HEK293 (cell line): ENCODE measurements at regions not wholly inside any gene's neighbourhood (a gene's known extent, or its start where the extent isn't known, plus 50 kb on each side); places are given as distances from the start of the nearest gene placed in this dataset.

ENCODE experiments used
- MEIS1 ChIP-seq: sonication (generic); formaldehyde crosslinking; IDR thresholded peaks from 2 replicates; pipeline ENCODE4 v1.8.1; 2022; ENCODE audit warnings: missing genetic modification reagents, mild to moderate bottlenecking, borderline replicate concordance
- PATZ1 ChIP-seq: fragments of 450-650 bp; formaldehyde crosslinking; IDR thresholded peaks from 2 replicates; pipeline ENCODE4 v1.5.1; 2016; ENCODE audit warnings: missing biosample characterization, missing genetic modification characterization
- YY1 ChIP-seq: fragments of 450-650 bp; formaldehyde crosslinking; IDR thresholded peaks from 2 replicates; pipeline ENCODE4 v1.5.1; 2018; ENCODE audit warnings: missing biosample characterization, missing genetic modification characterization
- ZBTB1 ChIP-seq: fragments of 450-650 bp; formaldehyde crosslinking; IDR thresholded peaks from 2 replicates; pipeline ENCODE4 v1.5.1; 2016; ENCODE audit warnings: missing biosample characterization, missing genetic modification characterization
- ZNF350 ChIP-seq: fragments of 450-650 bp; formaldehyde crosslinking; IDR thresholded peaks from 2 replicates; pipeline ENCODE4 v1.5.0; 2017; ENCODE audit warnings: missing biosample characterization, mild to moderate bottlenecking, missing genetic modification characterization
- ZNF521 ChIP-seq: fragments of 450-650 bp; formaldehyde crosslinking; IDR thresholded peaks from 2 replicates; pipeline ENCODE4 v1.5.1; 2017; ENCODE audit warnings: missing biosample characterization, mild to moderate bottlenecking, missing genetic modification characterization
- TF ChIP-seq, protein P1 (sequence below): fragments of 450-650 bp; formaldehyde crosslinking; IDR thresholded peaks from 2 replicates; pipeline ENCODE4 v1.5.1; 2016; ENCODE audit warnings: missing biosample characterization, missing genetic modification characterization
- TF ChIP-seq, protein P2 (sequence below): fragments of 450-650 bp; formaldehyde crosslinking; IDR thresholded peaks from 2 replicates; pipeline ENCODE4 v1.5.1; 2016; ENCODE audit warnings: missing biosample characterization, missing genetic modification characterization

- TF ChIP-seq, protein P1, sequence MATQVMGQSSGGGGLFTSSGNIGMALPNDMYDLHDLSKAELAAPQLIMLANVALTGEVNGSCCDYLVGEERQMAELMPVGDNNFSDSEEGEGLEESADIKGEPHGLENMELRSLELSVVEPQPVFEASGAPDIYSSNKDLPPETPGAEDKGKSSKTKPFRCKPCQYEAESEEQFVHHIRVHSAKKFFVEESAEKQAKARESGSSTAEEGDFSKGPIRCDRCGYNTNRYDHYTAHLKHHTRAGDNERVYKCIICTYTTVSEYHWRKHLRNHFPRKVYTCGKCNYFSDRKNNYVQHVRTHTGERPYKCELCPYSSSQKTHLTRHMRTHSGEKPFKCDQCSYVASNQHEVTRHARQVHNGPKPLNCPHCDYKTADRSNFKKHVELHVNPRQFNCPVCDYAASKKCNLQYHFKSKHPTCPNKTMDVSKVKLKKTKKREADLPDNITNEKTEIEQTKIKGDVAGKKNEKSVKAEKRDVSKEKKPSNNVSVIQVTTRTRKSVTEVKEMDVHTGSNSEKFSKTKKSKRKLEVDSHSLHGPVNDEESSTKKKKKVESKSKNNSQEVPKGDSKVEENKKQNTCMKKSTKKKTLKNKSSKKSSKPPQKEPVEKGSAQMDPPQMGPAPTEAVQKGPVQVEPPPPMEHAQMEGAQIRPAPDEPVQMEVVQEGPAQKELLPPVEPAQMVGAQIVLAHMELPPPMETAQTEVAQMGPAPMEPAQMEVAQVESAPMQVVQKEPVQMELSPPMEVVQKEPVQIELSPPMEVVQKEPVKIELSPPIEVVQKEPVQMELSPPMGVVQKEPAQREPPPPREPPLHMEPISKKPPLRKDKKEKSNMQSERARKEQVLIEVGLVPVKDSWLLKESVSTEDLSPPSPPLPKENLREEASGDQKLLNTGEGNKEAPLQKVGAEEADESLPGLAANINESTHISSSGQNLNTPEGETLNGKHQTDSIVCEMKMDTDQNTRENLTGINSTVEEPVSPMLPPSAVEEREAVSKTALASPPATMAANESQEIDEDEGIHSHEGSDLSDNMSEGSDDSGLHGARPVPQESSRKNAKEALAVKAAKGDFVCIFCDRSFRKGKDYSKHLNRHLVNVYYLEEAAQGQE (tag by site-specific recombination), result no peak
- no peak for TF ChIP-seq PATZ1 (tag by site-specific recombination)
- TF ChIP-seq, protein P2, sequence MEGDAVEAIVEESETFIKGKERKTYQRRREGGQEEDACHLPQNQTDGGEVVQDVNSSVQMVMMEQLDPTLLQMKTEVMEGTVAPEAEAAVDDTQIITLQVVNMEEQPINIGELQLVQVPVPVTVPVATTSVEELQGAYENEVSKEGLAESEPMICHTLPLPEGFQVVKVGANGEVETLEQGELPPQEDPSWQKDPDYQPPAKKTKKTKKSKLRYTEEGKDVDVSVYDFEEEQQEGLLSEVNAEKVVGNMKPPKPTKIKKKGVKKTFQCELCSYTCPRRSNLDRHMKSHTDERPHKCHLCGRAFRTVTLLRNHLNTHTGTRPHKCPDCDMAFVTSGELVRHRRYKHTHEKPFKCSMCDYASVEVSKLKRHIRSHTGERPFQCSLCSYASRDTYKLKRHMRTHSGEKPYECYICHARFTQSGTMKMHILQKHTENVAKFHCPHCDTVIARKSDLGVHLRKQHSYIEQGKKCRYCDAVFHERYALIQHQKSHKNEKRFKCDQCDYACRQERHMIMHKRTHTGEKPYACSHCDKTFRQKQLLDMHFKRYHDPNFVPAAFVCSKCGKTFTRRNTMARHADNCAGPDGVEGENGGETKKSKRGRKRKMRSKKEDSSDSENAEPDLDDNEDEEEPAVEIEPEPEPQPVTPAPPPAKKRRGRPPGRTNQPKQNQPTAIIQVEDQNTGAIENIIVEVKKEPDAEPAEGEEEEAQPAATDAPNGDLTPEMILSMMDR (tag by site-specific recombination), result no peak
- no peak for TF ChIP-seq MEIS1 (CRISPR knock-in tag)
- no peak for TF ChIP-seq YY1 (tag by site-specific recombination)
- no peak for TF ChIP-seq ZNF521 (tag by site-specific recombination)
- no peak for TF ChIP-seq ZNF350 (tag by site-specific recombination)
- no peak for TF ChIP-seq ZBTB1 (tag by site-specific recombination)
Observed at GRCh38 chr12:126558810-126559209, 1493.6 kb downstream of the AACS start.
